ENCODE measurements at regions not wholly inside any gene's neighbourhood (a gene's known extent, or its start where the extent isn't known, plus 50 kb on each side); places are given as distances from the start of the nearest gene placed in this dataset.

DNA sequence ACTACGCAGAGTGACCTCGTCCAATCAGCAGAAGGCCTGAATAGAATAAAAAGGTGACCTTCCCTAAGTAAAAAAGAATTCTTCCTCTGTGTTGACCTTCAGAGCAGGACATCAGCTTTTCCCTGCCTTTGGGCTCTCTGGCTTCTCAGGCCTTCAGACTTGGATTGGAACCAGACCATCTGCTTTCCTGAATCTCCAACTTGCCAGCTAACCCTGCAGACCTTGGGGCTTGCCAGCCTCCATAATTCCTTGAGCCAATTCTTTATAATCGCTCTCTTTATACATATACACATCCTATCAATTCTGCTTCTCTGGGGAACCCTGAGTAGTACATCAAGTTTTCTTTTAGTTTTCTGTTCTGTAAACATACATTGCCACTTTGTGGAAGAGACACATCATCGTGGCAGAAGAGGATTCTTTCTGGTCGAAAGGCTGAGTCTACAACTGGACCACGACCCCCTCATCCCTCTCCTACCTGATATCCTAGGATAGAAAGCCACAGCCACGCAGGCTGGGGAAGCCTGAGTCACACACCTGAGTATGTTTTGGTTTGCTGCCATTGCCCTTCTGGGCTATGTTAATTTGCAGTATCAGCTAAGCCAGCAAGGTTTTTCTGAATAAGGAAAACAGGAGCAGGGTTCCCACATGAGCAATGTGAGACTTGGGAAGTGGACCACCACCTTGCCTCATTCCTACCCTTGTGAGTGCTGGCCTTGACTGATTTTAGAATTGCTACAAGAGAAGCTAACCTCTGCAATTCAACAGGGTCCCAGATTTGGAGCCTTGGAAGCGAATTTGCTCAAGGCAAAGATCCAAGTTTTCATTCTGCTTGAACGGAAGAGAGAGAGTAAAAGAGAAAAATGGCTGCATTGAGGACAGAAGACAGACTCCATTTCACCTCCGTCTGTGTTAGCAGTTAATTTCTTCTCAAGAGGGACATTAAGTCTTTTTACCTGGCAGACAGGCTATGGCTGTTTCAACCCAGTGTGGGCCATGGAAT lies 445.2 kb upstream of the FZD8 start:
- TF ChIP-seq, protein P1, sequence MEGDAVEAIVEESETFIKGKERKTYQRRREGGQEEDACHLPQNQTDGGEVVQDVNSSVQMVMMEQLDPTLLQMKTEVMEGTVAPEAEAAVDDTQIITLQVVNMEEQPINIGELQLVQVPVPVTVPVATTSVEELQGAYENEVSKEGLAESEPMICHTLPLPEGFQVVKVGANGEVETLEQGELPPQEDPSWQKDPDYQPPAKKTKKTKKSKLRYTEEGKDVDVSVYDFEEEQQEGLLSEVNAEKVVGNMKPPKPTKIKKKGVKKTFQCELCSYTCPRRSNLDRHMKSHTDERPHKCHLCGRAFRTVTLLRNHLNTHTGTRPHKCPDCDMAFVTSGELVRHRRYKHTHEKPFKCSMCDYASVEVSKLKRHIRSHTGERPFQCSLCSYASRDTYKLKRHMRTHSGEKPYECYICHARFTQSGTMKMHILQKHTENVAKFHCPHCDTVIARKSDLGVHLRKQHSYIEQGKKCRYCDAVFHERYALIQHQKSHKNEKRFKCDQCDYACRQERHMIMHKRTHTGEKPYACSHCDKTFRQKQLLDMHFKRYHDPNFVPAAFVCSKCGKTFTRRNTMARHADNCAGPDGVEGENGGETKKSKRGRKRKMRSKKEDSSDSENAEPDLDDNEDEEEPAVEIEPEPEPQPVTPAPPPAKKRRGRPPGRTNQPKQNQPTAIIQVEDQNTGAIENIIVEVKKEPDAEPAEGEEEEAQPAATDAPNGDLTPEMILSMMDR (IDR thresholded peaks at IDR 0.05 in 4 of 5, conservative IDR thresholded peaks at IDR 0.05 in 1 of 5), result no peak
- no peak for TF ChIP-seq POLR2A (IDR thresholded peaks at IDR 0.05)

Data from gastrocnemius medialis (tissue), 4 donors.